HG02852 (cell line): ENCODE measurements at regions not wholly inside any gene's neighbourhood (a gene's known extent, or its start where the extent isn't known, plus 50 kb on each side); places are given as distances from the start of the nearest gene placed in this dataset.
"Not testable (repeated sequence)": the region's sequence is repeated elsewhere in the genome, so short reads cannot be mapped to it uniquely, and the experiment has no call there.

Experiments
- ATAC-seq: cut with Tn5 transposase; IDR thresholded peaks from one replicate; pipeline ENCODE4 v1.9.1; 2021; ENCODE audit warnings: mild to moderate bottlenecking, moderate library complexity; ENCODE audit not compliant: unreplicated experiment

GRCh38 chr18:28287146-28287545 is 110.2 kb upstream of the CDH2 start:
- no peak for ATAC-seq

GRCh38 chr18:28284132-28284531 is 107.2 kb upstream of the CDH2 start:
- no peak for ATAC-seq

GRCh38 chr18:28281400-28281799 is 104.5 kb upstream of the CDH2 start:
- ATAC-seq, result no peak

- no peak for ATAC-seq
Measured at GRCh38 chr18:28269750-28270149, 92.8 kb upstream of the CDH2 start.

- no peak for ATAC-seq
Measured at GRCh38 chr18:28267878-28268625, 91.1 kb upstream of the CDH2 start.

- no peak for ATAC-seq
Measured at GRCh38 chr18:28267276-28267675, 90.3 kb upstream of the CDH2 start.

- ATAC-seq, result no peak
Measured at GRCh38 chr18:28256166-28256565, 79.2 kb upstream of the CDH2 start.

GRCh38 chr18:28248653-28249052 is 71.7 kb upstream of the CDH2 start:
- ATAC-seq, result no peak

- ATAC-seq, result not testable (repeated sequence)
Measured at GRCh38 chr18:28240626-28241025, 63.7 kb upstream of the CDH2 start.

GRCh38 chr18:28236487-28236886 is 59.6 kb upstream of the CDH2 start:
- no peak for ATAC-seq
